ENCODE measurements at regions not wholly inside any gene's neighbourhood (a gene's known extent, or its start where the extent isn't known, plus 50 kb on each side); places are given as distances from the start of the nearest gene placed in this dataset.
"Not testable (repeated sequence)": the region's sequence is repeated elsewhere in the genome, so short reads cannot be mapped to it uniquely, and the experiment has no call there.

GRCh38 chr4:59374416-59374815, 1825.7 kb upstream of the ADGRL3 start:
- no peaks in the 10 kb centered on the region for H3K27me3 Mint-ChIP-seq

GRCh38 chr4:59380841-59381366, 1819.2 kb upstream of the ADGRL3 start:
- Mint-ChIP-seq H3K27ac (no peak overlapping the region), H3K27me3 (no peaks in the 10 kb centered on the region), H3K4me1 (no peaks in the 10 kb centered on the region), H3K4me3 (no peak overlapping the region), H3K36me3 (ENCODE audit: low read depth) (no peaks in the 10 kb centered on the region), H3K9me3 (peaks cover 9% of the 10 kb centered on the region)
- no peak for DNase-seq
- CTCF ChIA-PET = no interaction called here
- POLR2A ChIA-PET = no interaction called here

More at GRCh38 chr4:59374416-59374815, 1825.7 kb upstream of the ADGRL3 start:
- Mint-ChIP-seq H3K27ac (no peak overlapping the region), H3K4me3 (no peak overlapping the region), H3K4me1 (no peaks in the 10 kb centered on the region), H3K9me3 (peaks cover 12% of the 10 kb centered on the region), H3K36me3 (ENCODE audit: low read depth) (no peaks in the 10 kb centered on the region)
- DNase-seq = no peak
- ChIA-PET CTCF (no interaction called here), POLR2A (no interaction called here)

- H3K4me1 Mint-ChIP-seq = no peaks in the 10 kb centered on the region
- DNase-seq = no peak
- no peaks in the 10 kb centered on the region for H3K36me3 Mint-ChIP-seq (ENCODE audit: low read depth)
- POLR2A ChIA-PET = no interaction called here
- no peaks in the 10 kb centered on the region for H3K27me3 Mint-ChIP-seq
- no peak overlapping the region for H3K4me3 Mint-ChIP-seq
- no peak overlapping the region for H3K27ac Mint-ChIP-seq
- H3K9me3 Mint-ChIP-seq = peaks cover 4% of the 10 kb centered on the region
- CTCF ChIA-PET = no interaction called here
Measured at GRCh38 chr4:59381591-59381990, 1818.5 kb upstream of the ADGRL3 start.

GRCh38 chr4:59387759-59388758, 1812.1 kb upstream of the ADGRL3 start:
- H3K4me1 Mint-ChIP-seq = no peaks in the 10 kb centered on the region
- H3K36me3 Mint-ChIP-seq (ENCODE audit: low read depth) = no peaks in the 10 kb centered on the region
- no peak overlapping the region for H3K4me3 Mint-ChIP-seq
- ChIA-PET CTCF (no interaction called here), POLR2A (no interaction called here)
- peaks cover 4% of the 10 kb centered on the region for H3K9me3 Mint-ChIP-seq
- DNase-seq = no peak
- no peaks in the 10 kb centered on the region for H3K27me3 Mint-ChIP-seq
- H3K27ac Mint-ChIP-seq = no peak overlapping the region

DNA sequence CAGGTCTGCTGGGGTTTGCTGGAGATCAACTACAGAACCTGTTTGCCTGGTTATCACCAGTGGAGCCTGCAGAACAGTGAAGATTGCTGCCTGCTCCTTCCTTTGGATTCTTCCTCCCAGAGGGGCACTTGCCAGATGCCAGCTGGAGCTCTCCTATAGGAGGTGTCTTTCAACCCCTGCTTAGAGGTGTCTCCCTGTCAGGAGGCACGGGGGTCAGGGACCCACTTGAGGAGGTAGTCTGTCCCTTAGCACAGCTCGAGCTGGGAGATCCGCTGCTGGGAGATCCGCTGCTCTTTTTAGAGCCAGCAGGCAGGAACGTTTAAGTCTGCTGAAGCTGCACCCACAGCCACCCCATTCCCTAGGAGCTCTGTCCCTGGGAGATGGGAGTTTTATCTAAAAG, 1806.3 kb upstream of the ADGRL3 start:
- Mint-ChIP-seq H3K4me1 (no peaks in the 10 kb centered on the region), H3K9me3 (peaks cover 14% of the 10 kb centered on the region), H3K27me3 (no peaks in the 10 kb centered on the region), H3K4me3 (no peak overlapping the region), H3K36me3 (ENCODE audit: low read depth) (no peaks in the 10 kb centered on the region), H3K27ac (no peak overlapping the region)
- DNase-seq = no peak
- POLR2A ChIA-PET = no interaction called here
- CTCF ChIA-PET = no interaction called here

DNA sequence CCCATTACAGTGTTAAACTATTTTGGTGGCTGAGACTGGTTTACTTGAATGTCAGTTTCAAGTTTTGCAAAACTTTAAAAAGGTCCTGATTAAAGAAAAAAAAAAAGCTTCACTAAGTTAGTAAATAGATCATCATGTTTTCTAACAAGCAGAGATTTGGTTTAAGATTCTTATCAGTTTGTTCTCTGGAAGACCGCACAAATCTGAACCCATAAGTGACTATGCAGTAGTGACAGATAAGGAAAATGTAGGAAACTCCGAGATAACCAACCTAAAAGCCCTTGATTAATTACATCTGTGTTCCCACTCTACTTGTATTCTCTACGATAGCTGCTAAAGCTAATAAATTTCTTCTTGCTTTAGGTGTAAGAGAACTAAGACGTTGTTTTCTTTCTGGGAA, 1799.8 kb upstream of the ADGRL3 start:
- no peaks in the 10 kb centered on the region for H3K4me1 Mint-ChIP-seq
- H3K27ac Mint-ChIP-seq = no peak overlapping the region
- H3K4me3 Mint-ChIP-seq = no peak overlapping the region
- ChIA-PET POLR2A (no interaction called here), CTCF (no interaction called here)
- H3K27me3 Mint-ChIP-seq = no peaks in the 10 kb centered on the region
- DNase-seq = no peak
- peaks cover 3% of the 10 kb centered on the region for H3K9me3 Mint-ChIP-seq
- no peaks in the 10 kb centered on the region for H3K36me3 Mint-ChIP-seq (ENCODE audit: low read depth)

DNA sequence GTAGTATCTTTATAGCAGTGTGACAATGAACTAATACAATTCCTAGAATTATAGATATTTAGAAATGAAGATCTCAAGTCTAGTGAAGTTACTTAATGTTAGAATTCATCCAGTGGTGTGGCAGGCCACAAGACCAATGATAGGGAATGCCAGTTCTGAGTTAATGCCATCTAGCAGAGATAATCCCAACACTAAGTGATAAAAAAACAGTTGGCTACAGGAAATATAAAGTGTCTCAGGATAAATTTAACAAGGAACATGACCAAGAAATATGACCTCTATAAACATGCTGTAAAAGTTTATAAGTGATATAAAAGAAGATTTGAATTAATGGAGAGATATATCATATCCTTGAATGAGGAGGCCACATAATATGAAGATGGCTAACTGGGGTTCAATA, 1790.5 kb upstream of the ADGRL3 start:
- POLR2A ChIA-PET = no interaction called here
- no peak overlapping the region for H3K4me3 Mint-ChIP-seq
- DNase-seq = no peak

DNA sequence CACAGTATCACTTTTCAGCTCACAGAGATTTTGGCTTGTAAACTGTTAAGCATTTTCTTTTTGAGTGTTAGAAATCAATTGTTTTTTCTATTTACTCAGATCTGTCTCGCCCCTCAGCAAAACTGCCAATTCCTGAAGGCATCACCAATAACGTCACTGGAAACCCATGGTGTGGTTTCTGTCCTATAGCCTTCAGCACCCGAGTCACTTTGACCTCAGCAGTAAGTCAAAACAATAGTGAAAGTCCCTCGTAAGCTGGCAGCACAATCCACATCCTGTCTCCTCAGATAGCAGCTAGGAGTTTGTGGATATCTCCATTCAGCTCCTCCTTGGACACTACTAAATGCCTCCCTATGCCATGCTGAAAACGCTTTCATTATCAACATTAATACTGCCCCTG, 1787.4 kb upstream of the ADGRL3 start:
- Mint-ChIP-seq H3K36me3 (ENCODE audit: low read depth) (no peaks in the 10 kb centered on the region), H3K27ac (no peak overlapping the region), H3K9me3 (peaks cover 7% of the 10 kb centered on the region), H3K4me1 (no peaks in the 10 kb centered on the region), H3K27me3 (no peaks in the 10 kb centered on the region), H3K4me3 (no peak overlapping the region)
- CTCF ChIA-PET = no interaction called here
- POLR2A ChIA-PET = no interaction called here
- no peak for DNase-seq

More for the DNA sequence above, 1790.5 kb upstream of the ADGRL3 start:
- H3K4me1 Mint-ChIP-seq = no peaks in the 10 kb centered on the region
- no peak overlapping the region for H3K27ac Mint-ChIP-seq
- H3K36me3 Mint-ChIP-seq (ENCODE audit: low read depth) = no peaks in the 10 kb centered on the region
- CTCF ChIA-PET = no interaction called here
- H3K9me3 Mint-ChIP-seq = peaks cover 5% of the 10 kb centered on the region
- H3K27me3 Mint-ChIP-seq = no peaks in the 10 kb centered on the region

GRCh38 chr4:59455751-59456150, 1744.4 kb upstream of the ADGRL3 start:
- H3K4me1 Mint-ChIP-seq = no peaks in the 10 kb centered on the region
- DNase-seq = no peak
- no peak overlapping the region for H3K4me3 Mint-ChIP-seq
- ChIA-PET POLR2A (no interaction called here), CTCF (no interaction called here)
- no peaks in the 10 kb centered on the region for H3K27me3 Mint-ChIP-seq
- no peaks in the 10 kb centered on the region for H3K36me3 Mint-ChIP-seq (ENCODE audit: low read depth)
- H3K27ac Mint-ChIP-seq = no peak overlapping the region
- H3K9me3 Mint-ChIP-seq = peaks cover 12% of the 10 kb centered on the region

GRCh38 chr4:59457576-59457975, 1742.5 kb upstream of the ADGRL3 start:
- CTCF ChIA-PET = no interaction called here
- Mint-ChIP-seq H3K4me3 (no peak overlapping the region), H3K36me3 (ENCODE audit: low read depth) (no peaks in the 10 kb centered on the region), H3K27ac (no peak overlapping the region), H3K9me3 (peaks cover 12% of the 10 kb centered on the region), H3K4me1 (no peaks in the 10 kb centered on the region), H3K27me3 (no peaks in the 10 kb centered on the region)
- DNase-seq = no peak
- POLR2A ChIA-PET = no interaction called here

DNA sequence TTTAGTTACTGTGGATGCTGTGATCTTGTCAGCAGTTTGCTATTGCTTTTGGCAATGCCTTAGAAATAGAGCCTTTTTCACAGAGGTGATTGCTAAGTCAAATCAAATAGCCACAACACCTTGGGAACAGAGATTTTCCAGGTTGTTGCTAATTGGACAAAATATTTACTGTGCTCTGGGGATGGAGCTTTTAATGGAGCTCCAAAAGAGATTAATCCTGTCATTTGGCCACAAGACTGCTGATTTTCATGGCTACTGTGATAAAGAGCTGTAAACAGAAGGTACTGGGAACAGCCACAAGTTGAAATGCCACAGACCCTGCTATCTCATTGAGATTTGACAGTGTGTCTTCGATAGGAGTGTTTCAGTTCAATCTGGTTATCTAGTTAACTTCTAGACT, 1715.2 kb upstream of the ADGRL3 start:
- H3K27me3 Mint-ChIP-seq = no peaks in the 10 kb centered on the region
- ChIA-PET POLR2A (no interaction called here), CTCF (no interaction called here)
- no peak for DNase-seq
- no peaks in the 10 kb centered on the region for H3K36me3 Mint-ChIP-seq (ENCODE audit: low read depth)
- no peak overlapping the region for H3K27ac Mint-ChIP-seq
- no peak overlapping the region for H3K4me3 Mint-ChIP-seq
- no peaks in the 10 kb centered on the region for H3K4me1 Mint-ChIP-seq
- H3K9me3 Mint-ChIP-seq = peaks cover 9% of the 10 kb centered on the region

GRCh38 chr4:59500103-59500502, 1700.0 kb upstream of the ADGRL3 start:
- Mint-ChIP-seq H3K9me3 (peaks cover 8% of the 10 kb centered on the region), H3K27me3 (no peaks in the 10 kb centered on the region), H3K4me3 (no peak overlapping the region), H3K4me1 (no peaks in the 10 kb centered on the region), H3K27ac (no peak overlapping the region), H3K36me3 (ENCODE audit: low read depth) (no peaks in the 10 kb centered on the region)
- ChIA-PET POLR2A (no interaction called here), CTCF (no interaction called here)
- no peak for DNase-seq

DNA sequence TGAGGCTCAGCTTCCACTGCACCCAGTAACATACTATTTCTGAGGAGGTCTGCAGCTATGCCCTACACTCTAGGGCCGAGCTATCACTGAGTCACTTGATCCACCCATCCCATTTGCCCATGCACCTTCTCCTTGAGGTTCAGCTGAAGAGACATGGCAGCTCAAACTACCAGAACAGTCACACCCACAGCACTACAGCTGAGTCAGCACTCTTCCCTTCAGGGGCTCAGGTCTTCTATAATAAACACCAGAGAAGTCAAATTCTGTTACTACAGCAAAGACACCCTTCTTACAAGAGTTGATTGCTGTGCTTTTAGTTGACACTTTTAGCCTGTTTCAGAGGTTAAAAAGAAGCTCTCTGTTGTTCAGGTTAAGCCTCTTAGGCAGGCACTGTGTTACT, 1696.4 kb upstream of the ADGRL3 start:
- H3K9me3 Mint-ChIP-seq = no peaks in the 10 kb centered on the region
- CTCF ChIA-PET = no interaction called here
- H3K27ac Mint-ChIP-seq = no peak overlapping the region
- H3K4me3 Mint-ChIP-seq = no peak overlapping the region
- DNase-seq = no peak
- no peaks in the 10 kb centered on the region for H3K4me1 Mint-ChIP-seq
- POLR2A ChIA-PET = no interaction called here
- H3K36me3 Mint-ChIP-seq (ENCODE audit: low read depth) = no peaks in the 10 kb centered on the region
- H3K27me3 Mint-ChIP-seq = no peaks in the 10 kb centered on the region

DNA sequence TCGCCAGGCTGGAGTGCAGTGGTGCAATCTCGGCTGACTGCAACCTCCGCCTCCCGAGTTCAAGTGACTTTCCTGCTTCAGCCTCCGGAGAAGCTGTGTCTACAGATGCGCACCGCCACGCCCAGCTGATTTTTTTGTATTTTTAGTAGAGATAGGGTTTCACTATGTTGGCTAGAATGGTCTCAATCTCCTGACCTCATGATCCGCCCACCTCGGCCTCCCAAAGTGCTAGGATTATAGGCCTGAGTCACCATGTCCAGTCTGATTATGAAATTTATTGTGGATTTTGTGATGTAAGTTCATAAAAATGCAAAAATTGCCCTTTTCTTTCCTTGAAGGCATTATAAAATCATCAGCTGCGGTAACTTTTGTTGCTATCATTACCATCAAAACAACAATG, 1688.3 kb upstream of the ADGRL3 start:
- POLR2A ChIA-PET, DNase-seq, H3K4me1 Mint-ChIP-seq: not testable (repeated sequence)

More for the DNA sequence above, 1688.3 kb upstream of the ADGRL3 start:
- H3K36me3 Mint-ChIP-seq (ENCODE audit: low read depth); H3K4me3 Mint-ChIP-seq; CTCF ChIA-PET; H3K27me3 Mint-ChIP-seq; H3K9me3 Mint-ChIP-seq; H3K27ac Mint-ChIP-seq: not testable (repeated sequence)
